ENCODE measurements at regions not wholly inside any gene's neighbourhood (a gene's known extent, or its start where the extent isn't known, plus 50 kb on each side); places are given as distances from the start of the nearest gene placed in this dataset.

- Histone ChIP-seq H3K9ac (no peak overlapping the region), H3K27me3 (ENCODE audit: insufficient read depth, low read depth) (no peaks in the 10 kb centered on the region), H3K79me2 (ENCODE audit: insufficient read depth, low read depth) (no peaks in the 10 kb centered on the region), H3K36me3 (ENCODE audit: insufficient read depth) (no peaks in the 10 kb centered on the region), H4K20me1 (ENCODE audit: insufficient read depth) (no peaks in the 10 kb centered on the region), H3K27ac (no peak overlapping the region), H2AFZ (ENCODE audit: low read depth) (no peak overlapping the region), H3K4me3 (IDR thresholded peaks at IDR 0.05; ENCODE audit: insufficient read depth, low read depth, low read length) (no peak overlapping the region), H3K4me1 (ENCODE audit: low read depth, poor library complexity, severe bottlenecking) (no peaks in the 10 kb centered on the region), H3K4me2 (no peak overlapping the region)
- no peak for TF ChIP-seq CTCF (conservative IDR thresholded peaks at IDR 0.05; ENCODE audit: low read depth, low read length)
These were observed 701.7 kb downstream of the TYW1 start for GRCh38 chr7:67698354-67698753.

GRCh38 chr7:67705850-67706249 lies 709.2 kb downstream of the TYW1 start:
- no peak overlapping the region for H3K4me3 ChIP-seq (IDR thresholded peaks at IDR 0.05; ENCODE audit: insufficient read depth, low read depth, low read length)
- no peaks in the 10 kb centered on the region for H3K27me3 ChIP-seq (ENCODE audit: insufficient read depth, low read depth)
- no peak overlapping the region for H2AFZ ChIP-seq (ENCODE audit: low read depth)
- no peak overlapping the region for H3K27ac ChIP-seq
- no peak for TF ChIP-seq CTCF (conservative IDR thresholded peaks at IDR 0.05; ENCODE audit: low read depth, low read length)
- no peak overlapping the region for H3K4me2 ChIP-seq
- no peaks in the 10 kb centered on the region for H3K4me1 ChIP-seq (ENCODE audit: low read depth, poor library complexity, severe bottlenecking)
- no peaks in the 10 kb centered on the region for H3K36me3 ChIP-seq (ENCODE audit: insufficient read depth)
- no peaks in the 10 kb centered on the region for H4K20me1 ChIP-seq (ENCODE audit: insufficient read depth)
- no peak overlapping the region for H3K9ac ChIP-seq
- H3K79me2 ChIP-seq (ENCODE audit: insufficient read depth, low read depth): no peaks in the 10 kb centered on the region

GRCh38 chr7:67711706-67712105 lies 715.1 kb downstream of the TYW1 start:
- Histone ChIP-seq H4K20me1 (ENCODE audit: insufficient read depth) (no peaks in the 10 kb centered on the region), H3K36me3 (ENCODE audit: insufficient read depth) (no peaks in the 10 kb centered on the region), H2AFZ (ENCODE audit: low read depth) (no peak overlapping the region), H3K9ac (no peak overlapping the region), H3K27me3 (ENCODE audit: insufficient read depth, low read depth) (no peaks in the 10 kb centered on the region), H3K79me2 (ENCODE audit: insufficient read depth, low read depth) (no peaks in the 10 kb centered on the region), H3K4me1 (ENCODE audit: low read depth, poor library complexity, severe bottlenecking) (no peaks in the 10 kb centered on the region), H3K4me2 (no peak overlapping the region), H3K4me3 (IDR thresholded peaks at IDR 0.05; ENCODE audit: insufficient read depth, low read depth, low read length) (no peak overlapping the region), H3K27ac (no peak overlapping the region)
- TF ChIP-seq CTCF (conservative IDR thresholded peaks at IDR 0.05; ENCODE audit: low read depth, low read length): no peak

- H3K79me2 ChIP-seq (ENCODE audit: insufficient read depth, low read depth): no peaks in the 10 kb centered on the region
- no peak overlapping the region for H3K27ac ChIP-seq
- H4K20me1 ChIP-seq (ENCODE audit: insufficient read depth): no peaks in the 10 kb centered on the region
- H3K27me3 ChIP-seq (ENCODE audit: insufficient read depth, low read depth): no peaks in the 10 kb centered on the region
- no peak overlapping the region for H2AFZ ChIP-seq (ENCODE audit: low read depth)
- no peaks in the 10 kb centered on the region for H3K4me1 ChIP-seq (ENCODE audit: low read depth, poor library complexity, severe bottlenecking)
- H3K9ac ChIP-seq: no peak overlapping the region
- TF ChIP-seq CTCF (conservative IDR thresholded peaks at IDR 0.05; ENCODE audit: low read depth, low read length): no peak
- H3K4me3 ChIP-seq (IDR thresholded peaks at IDR 0.05; ENCODE audit: insufficient read depth, low read depth, low read length): no peak overlapping the region
- no peaks in the 10 kb centered on the region for H3K36me3 ChIP-seq (ENCODE audit: insufficient read depth)
- no peak overlapping the region for H3K4me2 ChIP-seq
These were observed 716.9 kb downstream of the TYW1 start for GRCh38 chr7:67713451-67714056.
